Panc1 (cell line): ENCODE measurements at regions not wholly inside any gene's neighbourhood (a gene's known extent, or its start where the extent isn't known, plus 50 kb on each side); places are given as distances from the start of the nearest gene placed in this dataset.

Experiments used
- ATAC-seq: fragments of 200-7000 bp; cut with Tn5 transposase; 2 replicates; pipeline ENCODE4 v1.9.1; 2020; ENCODE audit warnings: mild to moderate bottlenecking, moderate library complexity
- BruUV-seq: library from RNA; stranded (reverse); fragments of 400-500 nt; replicated peaks from 2 replicates; lab custom pipeline; 2021; lab: Mats Ljungman, UMichigan
- CTCF ChIA-PET: fragments of 300-600 bp; sonication (Branson Sonifier 250); formaldehyde crosslinking; loops from one replicate; lab custom pipeline; 2022; ENCODE audit warnings: antibody characterized with exemption; lab: Charles Lee
- POLR2A ChIA-PET: fragments of 300-600 bp; sonication (Branson Sonifier 250); formaldehyde crosslinking; loops from one replicate; lab custom pipeline; 2022; ENCODE audit warnings: antibody characterized with exemption; lab: Charles Lee
- DNase-seq: peaks from one replicate; pipeline ENCODE4 v3.0.0-alpha.2; 2010; ENCODE audit warnings: low read depth, low spot score
- H3K27ac ChIP-seq: 2 replicates; pipeline ENCODE4 v1.5.1; 2011; ENCODE audit warnings: mild to moderate bottlenecking, low read length, inconsistent platforms
- H3K27me3 ChIP-seq: fragments of 200-500 bp; sonication (Bioruptor generic); 2 replicates; pipeline ENCODE4 v1.6.0; 2014; ENCODE audit warnings: low read length, inconsistent platforms; ENCODE audit not compliant: control insufficient read depth, insufficient read depth
- H3K36me3 ChIP-seq: fragments of 200-500 bp; sonication (Bioruptor generic); 2 replicates; pipeline ENCODE4 v1.5.1; 2014; ENCODE audit warnings: inconsistent platforms, mild to moderate bottlenecking, low read length, moderate library complexity; ENCODE audit not compliant: control insufficient read depth, insufficient read depth
- H3K4me1 ChIP-seq: 2 replicates; pipeline ENCODE4 v1.5.1; 2011; ENCODE audit warnings: inconsistent platforms, mild to moderate bottlenecking, low read length, moderate library complexity; ENCODE audit not compliant: control insufficient read depth, insufficient read depth
- H3K4me3 ChIP-seq, 2 experiments: 2 replicates each; pipeline ENCODE4 v1.5.1; 2011 to 2012; ENCODE audit warnings: low read depth in 2 of 2, low read length in 2 of 2, mild to moderate bottlenecking in 2 of 2, inconsistent platforms in 1 of 2, moderate library complexity in 1 of 2
- H3K9me3 ChIP-seq: fragments of 200-500 bp; sonication (Bioruptor generic); 2 replicates; pipeline ENCODE4 v1.5.1; 2014; ENCODE audit warnings: low read depth, mild to moderate bottlenecking, inconsistent platforms, low read length, moderate library complexity; ENCODE audit not compliant: control insufficient read depth, insufficient read depth
- POLR2AphosphoS5 ChIP-seq: IDR thresholded peaks from 2 replicates; pipeline ENCODE4 v1.6.1; 2012; ENCODE audit warnings: mild to moderate bottlenecking, low read depth, low read length, moderate library complexity
- SIN3A ChIP-seq: IDR thresholded peaks from 2 replicates; pipeline ENCODE4 v1.6.1; 2012; ENCODE audit warnings: low read depth, mild to moderate bottlenecking, low read length, moderate library complexity, borderline replicate concordance; ENCODE audit not compliant: insufficient read depth
- TCF7L2 ChIP-seq: IDR thresholded peaks from 2 replicates; pipeline ENCODE4 v1.6.1; 2011; ENCODE audit warnings: mild to moderate bottlenecking, low read depth, low read length, inconsistent platforms
- in situ Hi-C: cut with HindIII; loops from 2 replicates; pipeline ENCODE4 v1.10.0; 2016; ENCODE audit warnings: low sequenced_read_pairs, low pct_unique_long_range_greater_than_20kb
- intact Hi-C: fragments of 100-400 bp; cut with micrococcal nuclease; formaldehyde crosslinking; loops from one replicate; pipeline ENCODE4 v1.10.0; 2022; ENCODE audit not compliant: unreplicated experiment
- TF ChIP-seq, protein P1 (sequence below): fragments of 450-650 bp; IDR thresholded peaks from 2 replicates; pipeline ENCODE4 v1.5.1; 2017; ENCODE audit warnings: mild to moderate bottlenecking
- TF ChIP-seq, protein P2 (sequence below), 2 experiments: IDR thresholded peaks; 2 replicates each; pipeline ENCODE4 v1.6.1; 2011 to 2012; ENCODE audit warnings: low read depth in 2 of 2, control low read depth in 1 of 2, low read length in 1 of 2, mild to moderate bottlenecking in 1 of 2, moderate library complexity in 1 of 2; ENCODE audit not compliant: insufficient read depth in 1 of 2

DNA sequence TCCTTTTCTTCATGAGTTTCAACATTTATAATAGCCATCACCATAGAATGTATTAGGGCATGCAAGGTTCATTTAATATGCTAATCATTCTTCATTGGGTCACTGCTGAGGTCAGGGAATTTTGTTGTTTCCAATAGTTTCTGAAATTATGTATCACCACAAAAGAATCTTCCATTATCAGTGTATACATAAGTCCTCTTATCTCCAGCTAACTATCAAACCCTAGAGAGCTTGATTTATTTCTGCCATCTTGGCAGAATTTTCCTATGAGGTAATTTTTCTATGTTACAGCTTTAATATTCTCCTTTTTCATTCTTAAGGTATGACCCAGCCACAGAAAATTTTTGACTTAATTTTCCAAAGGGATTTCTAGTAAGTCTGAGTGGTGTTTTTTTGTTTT lies 415.0 kb upstream of the SLITRK1 start:
- H3K4me3 ChIP-seq = no peak overlapping the region
- no peaks in the 10 kb centered on the region for H3K4me1 ChIP-seq
- intact Hi-C loops = no loop called here
- H3K27ac ChIP-seq = no peak overlapping the region
- no peaks in the 10 kb centered on the region for H3K9me3 ChIP-seq
- in situ Hi-C loops = no loop called here
- H3K36me3 ChIP-seq = no peaks in the 10 kb centered on the region
- no peaks in the 10 kb centered on the region for H3K27me3 ChIP-seq
- BruUV-seq = no TSS peak
- TF ChIP-seq, protein P1, sequence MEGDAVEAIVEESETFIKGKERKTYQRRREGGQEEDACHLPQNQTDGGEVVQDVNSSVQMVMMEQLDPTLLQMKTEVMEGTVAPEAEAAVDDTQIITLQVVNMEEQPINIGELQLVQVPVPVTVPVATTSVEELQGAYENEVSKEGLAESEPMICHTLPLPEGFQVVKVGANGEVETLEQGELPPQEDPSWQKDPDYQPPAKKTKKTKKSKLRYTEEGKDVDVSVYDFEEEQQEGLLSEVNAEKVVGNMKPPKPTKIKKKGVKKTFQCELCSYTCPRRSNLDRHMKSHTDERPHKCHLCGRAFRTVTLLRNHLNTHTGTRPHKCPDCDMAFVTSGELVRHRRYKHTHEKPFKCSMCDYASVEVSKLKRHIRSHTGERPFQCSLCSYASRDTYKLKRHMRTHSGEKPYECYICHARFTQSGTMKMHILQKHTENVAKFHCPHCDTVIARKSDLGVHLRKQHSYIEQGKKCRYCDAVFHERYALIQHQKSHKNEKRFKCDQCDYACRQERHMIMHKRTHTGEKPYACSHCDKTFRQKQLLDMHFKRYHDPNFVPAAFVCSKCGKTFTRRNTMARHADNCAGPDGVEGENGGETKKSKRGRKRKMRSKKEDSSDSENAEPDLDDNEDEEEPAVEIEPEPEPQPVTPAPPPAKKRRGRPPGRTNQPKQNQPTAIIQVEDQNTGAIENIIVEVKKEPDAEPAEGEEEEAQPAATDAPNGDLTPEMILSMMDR = no peak
- TF ChIP-seq SIN3A = no peak
- DNase-seq (no peak), ATAC-seq (no peak)
- ChIA-PET CTCF (no interaction called here), POLR2A (no interaction called here)

DNA sequence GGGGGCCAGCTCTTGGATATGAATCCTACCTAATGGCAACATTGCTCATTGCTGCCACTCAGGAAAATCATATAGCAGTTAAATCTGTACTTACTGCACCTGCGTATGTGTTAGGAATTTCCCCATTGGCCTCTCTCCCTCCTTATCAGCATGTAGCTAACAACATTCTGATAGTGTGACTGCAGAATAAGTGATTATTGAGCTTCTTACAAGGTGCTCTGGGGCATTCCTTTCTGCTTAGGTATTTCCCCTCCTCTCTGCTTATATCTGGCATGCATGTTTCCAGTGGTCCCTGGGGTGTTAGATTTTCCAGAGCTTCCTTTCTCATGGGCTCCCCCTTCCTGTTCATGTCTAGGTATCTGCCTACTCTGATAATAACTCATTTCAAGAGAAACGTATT lies 414.1 kb upstream of the SLITRK1 start:
- H3K4me1 ChIP-seq = no peaks in the 10 kb centered on the region
- no peaks in the 10 kb centered on the region for H3K27me3 ChIP-seq
- no peak for DNase-seq
- no peak overlapping the region for H3K4me3 ChIP-seq
- no peak for TF ChIP-seq SIN3A
- no peak for TF ChIP-seq POLR2AphosphoS5
- TF ChIP-seq, protein P2, sequence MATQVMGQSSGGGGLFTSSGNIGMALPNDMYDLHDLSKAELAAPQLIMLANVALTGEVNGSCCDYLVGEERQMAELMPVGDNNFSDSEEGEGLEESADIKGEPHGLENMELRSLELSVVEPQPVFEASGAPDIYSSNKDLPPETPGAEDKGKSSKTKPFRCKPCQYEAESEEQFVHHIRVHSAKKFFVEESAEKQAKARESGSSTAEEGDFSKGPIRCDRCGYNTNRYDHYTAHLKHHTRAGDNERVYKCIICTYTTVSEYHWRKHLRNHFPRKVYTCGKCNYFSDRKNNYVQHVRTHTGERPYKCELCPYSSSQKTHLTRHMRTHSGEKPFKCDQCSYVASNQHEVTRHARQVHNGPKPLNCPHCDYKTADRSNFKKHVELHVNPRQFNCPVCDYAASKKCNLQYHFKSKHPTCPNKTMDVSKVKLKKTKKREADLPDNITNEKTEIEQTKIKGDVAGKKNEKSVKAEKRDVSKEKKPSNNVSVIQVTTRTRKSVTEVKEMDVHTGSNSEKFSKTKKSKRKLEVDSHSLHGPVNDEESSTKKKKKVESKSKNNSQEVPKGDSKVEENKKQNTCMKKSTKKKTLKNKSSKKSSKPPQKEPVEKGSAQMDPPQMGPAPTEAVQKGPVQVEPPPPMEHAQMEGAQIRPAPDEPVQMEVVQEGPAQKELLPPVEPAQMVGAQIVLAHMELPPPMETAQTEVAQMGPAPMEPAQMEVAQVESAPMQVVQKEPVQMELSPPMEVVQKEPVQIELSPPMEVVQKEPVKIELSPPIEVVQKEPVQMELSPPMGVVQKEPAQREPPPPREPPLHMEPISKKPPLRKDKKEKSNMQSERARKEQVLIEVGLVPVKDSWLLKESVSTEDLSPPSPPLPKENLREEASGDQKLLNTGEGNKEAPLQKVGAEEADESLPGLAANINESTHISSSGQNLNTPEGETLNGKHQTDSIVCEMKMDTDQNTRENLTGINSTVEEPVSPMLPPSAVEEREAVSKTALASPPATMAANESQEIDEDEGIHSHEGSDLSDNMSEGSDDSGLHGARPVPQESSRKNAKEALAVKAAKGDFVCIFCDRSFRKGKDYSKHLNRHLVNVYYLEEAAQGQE (IDR thresholded peaks at IDR 0.05; ENCODE audit: insufficient read depth in 1 of 2, low read depth in 2 of 2, low read length in 1 of 2) = no peak
- no peak for TF ChIP-seq TCF7L2
- TF ChIP-seq, protein P1 = no peak
- no peak overlapping the region for H3K27ac ChIP-seq
- in situ Hi-C loops = no loop called here
- ChIA-PET CTCF (no interaction called here), POLR2A (no interaction called here)
- H3K9me3 ChIP-seq = no peaks in the 10 kb centered on the region
- no TSS peak for BruUV-seq
- no peaks in the 10 kb centered on the region for H3K36me3 ChIP-seq
- ATAC-seq = no peak
- intact Hi-C loops = no loop called here

DNA sequence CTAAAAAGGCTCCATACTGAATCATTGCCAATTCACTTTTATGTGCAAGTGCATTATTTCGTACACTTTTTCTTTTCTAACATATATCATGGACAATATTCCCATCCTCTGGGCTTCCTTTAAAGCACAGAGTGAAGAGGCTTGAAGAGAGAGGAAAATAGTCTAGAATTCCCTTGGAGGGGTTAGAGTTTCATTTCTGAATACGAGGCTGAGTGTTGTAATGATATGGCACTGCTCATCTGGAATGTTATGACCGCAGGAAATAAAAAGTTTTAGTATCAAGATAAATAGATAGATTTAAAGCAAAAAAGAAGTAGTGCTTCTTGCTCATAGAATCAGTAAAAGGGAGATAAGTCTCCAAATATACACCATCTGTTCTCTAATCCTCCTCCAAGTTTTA lies 412.3 kb upstream of the SLITRK1 start:
- TF ChIP-seq, protein P1 = no peak
- no peak for TF ChIP-seq TCF7L2
- no peak for TF ChIP-seq POLR2AphosphoS5
- TF ChIP-seq SIN3A = no peak
- TF ChIP-seq, protein P2 (IDR thresholded peaks at IDR 0.05; ENCODE audit: insufficient read depth in 1 of 2, low read depth in 2 of 2, low read length in 1 of 2) = no peak

More for the DNA sequence above, 412.3 kb upstream of the SLITRK1 start:
- no TSS peak for BruUV-seq
- Histone ChIP-seq H3K27me3 (no peaks in the 10 kb centered on the region), H3K4me3 (no peak overlapping the region), H3K4me1 (no peaks in the 10 kb centered on the region), H3K36me3 (no peaks in the 10 kb centered on the region), H3K27ac (no peak overlapping the region), H3K9me3 (no peaks in the 10 kb centered on the region)
- ATAC-seq = no peak
- in situ Hi-C loops (no loop called here), intact Hi-C loops (no loop called here)
- ChIA-PET POLR2A (no interaction called here), CTCF (no interaction called here)
- DNase-seq = no peak
